ENCODE measurements at regions not wholly inside any gene's neighbourhood (a gene's known extent, or its start where the extent isn't known, plus 50 kb on each side); places are given as distances from the start of the nearest gene placed in this dataset.

- Mint-ChIP-seq H3K27me3 (ENCODE audit: low read depth, unreplicated experiment) (peaks cover 8% of the 10 kb centered on the region), H3K36me3 (ENCODE audit: low read depth, unreplicated experiment) (no peaks in the 10 kb centered on the region), H3K27ac (ENCODE audit: unreplicated experiment) (no peak overlapping the region), H3K4me3 (ENCODE audit: unreplicated experiment) (no peak overlapping the region), H3K4me1 (ENCODE audit: low read depth, unreplicated experiment) (peaks cover 6% of the 10 kb centered on the region), H3K9me3 (ENCODE audit: unreplicated experiment) (no peaks in the 10 kb centered on the region)
- no peaks in the 10 kb centered on the region for H3K79me2 ChIP-seq (ENCODE audit: insufficient read depth, low read length)
- no peaks in the 10 kb centered on the region for H3K27me3 ChIP-seq (ENCODE audit: insufficient read depth, low read length)
- no peak overlapping the region for H3K27ac ChIP-seq (ENCODE audit: low read depth, low read length)
- no peak overlapping the region for H3K4me2 ChIP-seq (ENCODE audit: low read length)
- TF ChIP-seq CTCF (IDR thresholded peaks at IDR 0.05; ENCODE audit: insufficient read depth, low read depth, low read length) (no peak), EZH2 (IDR thresholded peaks at IDR 0.05; ENCODE audit: insufficient read depth, low read length) (no peak)
- no peaks in the 10 kb centered on the region for H3K4me1 ChIP-seq (ENCODE audit: insufficient read depth, low read length)
- H4K20me1 ChIP-seq (ENCODE audit: insufficient read depth, low read length), result no peaks in the 10 kb centered on the region
- no peak overlapping the region for H3K4me3 ChIP-seq (ENCODE audit: insufficient read depth, low read depth, low read length)
- H3K9me3 ChIP-seq (ENCODE audit: insufficient read depth, low read depth, low read length), result no peaks in the 10 kb centered on the region
- no peak overlapping the region for H3K9ac ChIP-seq (ENCODE audit: low read length)
- FAIRE-seq, result no peak
- DNase-seq (ENCODE audit: low read depth), result no peak
- H2AFZ ChIP-seq (ENCODE audit: low read depth, low read length), result no peak overlapping the region
- H3K36me3 ChIP-seq (ENCODE audit: insufficient read depth, low read length), result no peaks in the 10 kb centered on the region
These were observed 94.1 kb upstream of the GLIS3 start for GRCh38 chr9:4393806-4394523.

- H3K27me3 ChIP-seq (ENCODE audit: insufficient read depth, low read length), result no peaks in the 10 kb centered on the region
- TF ChIP-seq EZH2 (IDR thresholded peaks at IDR 0.05; ENCODE audit: insufficient read depth, low read length) (no peak), CTCF (IDR thresholded peaks at IDR 0.05; ENCODE audit: insufficient read depth, low read depth, low read length) (no peak)
- no peaks in the 10 kb centered on the region for H3K79me2 ChIP-seq (ENCODE audit: insufficient read depth, low read length)
- Mint-ChIP-seq H3K27ac (ENCODE audit: unreplicated experiment) (no peak overlapping the region), H3K4me3 (ENCODE audit: unreplicated experiment) (no peak overlapping the region), H3K27me3 (ENCODE audit: low read depth, unreplicated experiment) (peaks cover 8% of the 10 kb centered on the region), H3K4me1 (ENCODE audit: low read depth, unreplicated experiment) (no peaks in the 10 kb centered on the region), H3K9me3 (ENCODE audit: unreplicated experiment) (no peaks in the 10 kb centered on the region), H3K36me3 (ENCODE audit: low read depth, unreplicated experiment) (no peaks in the 10 kb centered on the region)
- no peaks in the 10 kb centered on the region for H3K9me3 ChIP-seq (ENCODE audit: insufficient read depth, low read depth, low read length)
- H3K36me3 ChIP-seq (ENCODE audit: insufficient read depth, low read length), result no peaks in the 10 kb centered on the region
- H3K27ac ChIP-seq (ENCODE audit: low read depth, low read length), result no peak overlapping the region
- no peaks in the 10 kb centered on the region for H4K20me1 ChIP-seq (ENCODE audit: insufficient read depth, low read length)
- no peak overlapping the region for H3K9ac ChIP-seq (ENCODE audit: low read length)
- H2AFZ ChIP-seq (ENCODE audit: low read depth, low read length), result no peak overlapping the region
- DNase-seq (ENCODE audit: low read depth), result no peak
- no peak overlapping the region for H3K4me3 ChIP-seq (ENCODE audit: insufficient read depth, low read depth, low read length)
- H3K4me2 ChIP-seq (ENCODE audit: low read length), result no peak overlapping the region
- no peak for FAIRE-seq
- H3K4me1 ChIP-seq (ENCODE audit: insufficient read depth, low read length), result no peaks in the 10 kb centered on the region
These were observed 89.9 kb upstream of the GLIS3 start for GRCh38 chr9:4389755-4390154.

- TF ChIP-seq EZH2 (IDR thresholded peaks at IDR 0.05; ENCODE audit: insufficient read depth, low read length), result no peak
- no peak for TF ChIP-seq CTCF (IDR thresholded peaks at IDR 0.05; ENCODE audit: insufficient read depth, low read depth, low read length)
- H3K9me3 Mint-ChIP-seq (ENCODE audit: unreplicated experiment), result no peaks in the 10 kb centered on the region
- Histone ChIP-seq H3K36me3 (ENCODE audit: insufficient read depth, low read length) (no peaks in the 10 kb centered on the region), H3K27me3 (ENCODE audit: insufficient read depth, low read length) (no peaks in the 10 kb centered on the region), H3K4me2 (ENCODE audit: low read length) (no peak overlapping the region), H3K27ac (ENCODE audit: low read depth, low read length) (no peak overlapping the region), H3K4me1 (ENCODE audit: insufficient read depth, low read length) (no peaks in the 10 kb centered on the region), H3K79me2 (ENCODE audit: insufficient read depth, low read length) (no peaks in the 10 kb centered on the region), H3K4me3 (ENCODE audit: insufficient read depth, low read depth, low read length) (no peak overlapping the region), H4K20me1 (ENCODE audit: insufficient read depth, low read length) (no peaks in the 10 kb centered on the region), H3K9me3 (ENCODE audit: insufficient read depth, low read depth, low read length) (no peaks in the 10 kb centered on the region), H3K9ac (ENCODE audit: low read length) (no peak overlapping the region), H2AFZ (ENCODE audit: low read depth, low read length) (no peak overlapping the region)
- H3K36me3 Mint-ChIP-seq (ENCODE audit: low read depth, unreplicated experiment), result no peaks in the 10 kb centered on the region
- H3K4me3 Mint-ChIP-seq (ENCODE audit: unreplicated experiment), result no peak overlapping the region
- H3K27me3 Mint-ChIP-seq (ENCODE audit: low read depth, unreplicated experiment), result peaks cover 8% of the 10 kb centered on the region
- no peaks in the 10 kb centered on the region for H3K4me1 Mint-ChIP-seq (ENCODE audit: low read depth, unreplicated experiment)
- DNase-seq (ENCODE audit: low read depth), result no peak
- H3K27ac Mint-ChIP-seq (ENCODE audit: unreplicated experiment), result no peak overlapping the region
- FAIRE-seq, result no peak
These were observed 89.1 kb upstream of the GLIS3 start for GRCh38 chr9:4389003-4389402.

All from astrocyte (in vitro differentiated cells and primary cell).